NCI-H748 (cell line): ENCODE measurements at regions not wholly inside any gene's neighbourhood (a gene's known extent, or its start where the extent isn't known, plus 50 kb on each side); places are given as distances from the start of the nearest gene placed in this dataset.
"Not testable (repeated sequence)": the region's sequence is repeated elsewhere in the genome, so short reads cannot be mapped to it uniquely, and the experiment has no call there.

Source experiments
- DNase-seq: peaks from one replicate; lab custom pipeline; 2025; ENCODE audit not compliant: unreplicated experiment; lab: John Stamatoyannopoulos, UW

- no peak for DNase-seq
Measured at GRCh38 chr15:100766243-100767000, 113.2 kb upstream of the ALDH1A3 start.

- no peak for DNase-seq
Measured at GRCh38 chr15:100767001-100767825, 112.4 kb upstream of the ALDH1A3 start.

DNA sequence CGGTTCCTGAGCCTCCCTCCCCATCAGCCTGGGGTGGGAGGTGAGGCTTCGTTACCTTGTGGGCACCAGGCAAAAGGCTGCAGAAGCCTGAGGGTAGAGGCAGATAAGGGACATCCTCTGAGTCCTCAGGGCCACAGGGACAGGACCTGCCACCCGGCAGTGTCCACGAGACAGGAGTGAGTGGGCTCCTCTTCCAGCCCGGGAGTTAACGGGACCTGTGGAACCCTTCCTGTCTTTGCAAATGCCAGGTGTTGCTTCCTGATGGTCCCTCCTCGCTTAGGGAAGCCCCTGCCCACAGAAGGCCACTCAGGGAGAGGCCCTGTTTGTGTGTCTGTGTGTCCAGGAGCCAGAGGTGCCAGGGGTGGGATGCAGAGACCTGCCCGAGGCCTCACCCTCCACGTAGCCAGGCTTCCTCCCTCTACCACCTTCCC is 111.1 kb upstream of the ALDH1A3 start:
- no peak for DNase-seq

GRCh38 chr15:100769043-100769974 is 110.3 kb upstream of the ALDH1A3 start:
- DNase-seq, result no peak

DNA sequence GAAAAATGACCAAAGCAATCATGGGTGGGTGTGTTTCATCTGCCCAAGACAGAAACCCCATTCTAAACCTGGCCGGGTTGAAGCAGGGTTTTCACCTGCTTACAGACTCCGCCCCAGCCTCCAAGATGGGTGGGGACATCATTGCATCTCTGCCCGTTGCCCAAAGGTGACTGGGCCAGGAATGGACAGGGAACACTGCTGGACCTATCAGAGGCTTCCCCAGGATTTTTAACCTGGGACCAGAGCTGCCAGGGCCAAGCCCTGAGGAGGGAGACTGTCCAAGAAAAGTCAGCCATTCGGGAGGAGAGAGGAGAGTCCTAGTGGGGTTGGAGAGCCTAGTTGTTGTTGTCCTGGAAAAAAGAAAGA is 109.7 kb upstream of the ALDH1A3 start:
- DNase-seq, result no peak

DNA sequence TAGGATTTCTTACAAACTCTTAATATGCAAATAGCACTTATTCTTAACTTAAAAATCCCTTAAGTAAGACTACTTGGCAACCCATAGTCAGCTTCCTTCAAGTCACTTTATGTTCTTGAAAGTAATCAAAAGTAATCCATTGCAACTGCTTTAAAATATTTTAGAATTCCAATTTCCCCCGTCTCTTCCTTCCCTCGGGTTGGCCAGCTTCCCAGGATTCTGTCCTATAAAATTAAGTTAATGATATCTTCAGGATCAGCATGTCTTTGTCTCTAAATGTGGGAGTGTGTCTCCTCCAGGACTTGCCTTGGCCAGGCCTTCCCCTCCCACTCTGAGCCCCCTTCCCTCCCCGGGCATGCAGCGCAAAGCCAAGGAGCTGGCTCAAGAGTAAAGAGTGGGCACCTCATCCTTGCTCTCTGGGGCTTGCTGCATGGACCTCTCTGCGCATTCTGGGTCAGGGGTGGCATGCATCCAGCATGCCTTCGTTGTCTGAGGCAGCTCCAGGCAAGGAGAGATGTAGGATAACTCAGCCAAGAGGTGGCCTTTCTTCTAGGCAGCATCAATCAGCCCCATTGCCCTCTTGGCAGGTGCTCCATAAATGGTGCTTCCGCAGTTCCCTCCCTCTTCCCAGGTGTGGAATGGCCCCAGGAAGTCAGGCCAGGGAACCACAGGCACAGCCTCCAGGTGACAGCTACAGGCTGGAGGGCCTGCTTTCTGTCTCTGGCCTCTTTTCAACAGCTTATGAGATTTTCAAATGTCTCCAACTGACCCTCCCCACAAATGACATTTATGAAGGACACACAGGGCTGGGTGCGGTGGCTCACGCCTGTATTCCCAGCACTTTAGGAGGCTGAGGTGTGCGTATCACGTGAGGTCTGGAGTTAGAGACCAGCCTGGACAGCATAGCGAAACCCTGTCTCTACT is 108.7 kb upstream of the ALDH1A3 start:
- DNase-seq, result no peak

GRCh38 chr15:100771746-100772145 is 107.9 kb upstream of the ALDH1A3 start:
- DNase-seq, result no peak

DNA sequence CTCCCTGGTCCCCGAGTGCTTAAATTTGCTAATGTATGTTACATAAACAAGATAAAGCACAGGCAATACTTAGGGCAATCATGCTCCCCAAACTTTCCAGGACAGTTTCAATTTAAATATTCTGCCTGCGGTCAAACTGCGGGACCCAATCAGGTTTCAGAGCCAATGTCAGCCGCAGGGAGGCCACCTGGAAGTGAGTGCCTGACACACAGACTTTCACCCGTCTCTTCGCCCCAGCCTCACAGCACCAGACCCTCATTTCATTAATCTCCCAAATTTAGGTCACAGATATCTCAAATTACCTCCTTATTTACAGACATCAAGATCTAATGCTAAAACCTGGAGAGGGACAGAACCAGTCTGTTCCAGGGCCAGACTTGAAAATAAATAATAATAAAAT is 107.2 kb upstream of the ALDH1A3 start:
- no peak for DNase-seq

DNA sequence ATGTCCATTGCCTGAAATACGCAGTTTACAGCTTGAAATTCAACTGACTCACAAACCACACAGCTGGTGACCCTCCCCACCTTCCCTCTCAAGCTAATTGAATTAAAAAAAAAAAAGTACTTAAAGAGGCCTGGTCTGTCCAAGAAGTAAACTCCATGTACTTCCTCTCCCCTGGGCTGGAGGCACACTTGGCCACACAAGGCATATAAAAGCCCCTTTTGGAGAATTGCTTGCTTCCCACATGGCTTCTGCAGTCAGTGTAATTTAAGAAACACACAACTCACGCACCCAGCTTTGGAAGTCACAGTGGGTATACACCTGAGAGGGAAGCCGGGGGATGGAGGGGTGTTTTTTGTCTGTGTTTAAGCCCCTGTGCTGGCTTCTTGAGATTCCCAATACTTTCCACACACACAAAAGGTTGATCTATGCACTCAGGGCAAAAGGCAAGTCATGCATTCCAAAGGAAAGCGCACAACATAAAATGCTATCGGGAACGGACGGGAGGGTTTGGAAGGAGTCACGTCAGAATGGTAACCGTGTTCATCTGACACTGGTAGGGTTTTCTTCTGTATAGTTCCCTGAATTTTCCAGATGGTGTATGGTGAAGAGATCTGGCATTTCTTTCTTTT is 106.6 kb upstream of the ALDH1A3 start:
- DNase-seq, result no peak

- DNase-seq, result not testable (repeated sequence)
Measured at GRCh38 chr15:100774044-100774443, 105.6 kb upstream of the ALDH1A3 start.

DNA sequence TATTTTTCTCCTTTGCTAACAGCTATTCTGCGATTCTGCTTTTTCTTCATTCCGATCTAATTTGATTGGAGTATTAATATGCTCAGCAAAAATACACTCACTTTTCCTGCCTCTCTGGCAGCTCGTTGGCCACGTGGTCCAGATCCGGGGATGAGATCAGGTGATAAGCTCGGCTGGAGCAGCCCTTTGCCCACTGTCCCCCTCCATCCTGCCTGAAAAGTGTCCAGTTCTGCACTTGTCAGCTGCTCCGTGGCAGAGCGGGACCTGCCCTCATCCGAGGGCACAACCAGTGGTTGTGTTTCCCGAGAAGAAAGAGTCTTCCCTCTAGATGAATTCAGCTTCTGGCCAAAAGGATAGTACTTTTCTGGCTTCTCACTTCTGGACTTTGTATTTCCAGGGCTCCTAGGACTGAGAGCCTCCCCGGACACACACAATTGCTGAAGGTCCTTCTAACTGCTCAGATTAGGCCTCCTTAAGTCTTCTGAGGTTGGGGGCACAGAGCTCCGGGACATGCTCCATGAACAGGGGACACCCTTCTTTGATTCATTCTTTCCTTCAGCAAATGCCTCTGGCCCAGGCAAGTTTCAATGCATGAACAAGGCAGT is 103.9 kb upstream of the ALDH1A3 start:
- DNase-seq, result no peak

- no peak for DNase-seq
Measured at GRCh38 chr15:100777821-100778220, 101.8 kb upstream of the ALDH1A3 start.

- no peak for DNase-seq
Measured at GRCh38 chr15:100778831-100779288, 100.8 kb upstream of the ALDH1A3 start.

DNA sequence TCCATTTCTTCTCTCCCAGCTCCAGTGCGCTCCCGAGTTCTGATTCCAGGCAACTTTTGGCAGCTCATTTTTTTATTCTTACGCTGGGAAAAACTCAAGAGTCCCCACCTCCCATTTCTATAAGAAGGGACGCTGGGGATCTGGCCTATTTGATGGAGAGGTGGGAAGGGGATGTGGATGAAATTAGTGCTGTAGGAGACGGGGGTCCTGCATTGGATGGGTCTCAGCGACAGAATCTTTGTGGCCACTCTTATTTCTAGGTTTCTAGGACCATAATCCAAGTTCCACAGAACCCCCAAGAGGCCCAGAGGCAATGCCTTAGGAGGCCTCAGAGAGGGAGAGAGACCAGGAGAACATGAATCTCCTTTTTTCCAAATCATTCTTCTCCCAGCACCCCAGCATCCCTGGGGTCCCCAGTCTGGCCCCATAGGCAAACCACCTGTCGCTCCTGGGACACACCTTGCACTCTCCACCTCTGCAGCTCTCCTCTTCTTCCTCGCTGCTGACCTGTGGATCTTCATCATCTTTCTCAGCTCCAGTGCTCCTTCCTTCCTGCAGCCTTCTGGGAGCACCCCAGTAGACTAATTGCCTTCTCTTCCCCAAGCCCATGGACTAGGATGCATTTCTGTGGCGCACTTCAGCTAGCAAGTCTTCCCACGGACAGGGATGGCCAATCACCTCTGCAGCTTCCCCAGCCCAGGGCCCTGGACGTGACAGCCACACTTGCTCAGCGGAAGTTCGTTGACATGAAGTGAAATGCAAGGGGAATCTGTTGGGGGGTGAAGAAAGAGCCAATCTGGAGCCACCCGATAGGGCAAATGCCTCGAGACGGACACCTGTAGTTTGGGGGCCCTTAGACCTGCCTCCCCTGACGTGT is 100.1 kb upstream of the ALDH1A3 start:
- no peak for DNase-seq

GRCh38 chr15:100780208-100780800 is 99.3 kb upstream of the ALDH1A3 start:
- DNase-seq, result no peak

GRCh38 chr15:100781061-100781960 is 98.3 kb upstream of the ALDH1A3 start:
- DNase-seq, result no peak
